Retinal pigment epithelial cell (primary cell): ENCODE measurements at regions not wholly inside any gene's neighbourhood (a gene's known extent, or its start where the extent isn't known, plus 50 kb on each side); places are given as distances from the start of the nearest gene placed in this dataset.
A peak's percentile ranks its signal among the peaks of the same experiment; 100 is the strongest.

Experiments used
- DNase-seq: peaks from one replicate; pipeline ENCODE4 v3.0.0-alpha.2; 2010; ENCODE audit warnings: low read depth
- H3K4me3 ChIP-seq: 2 replicates; pipeline ENCODE4 v1.5.1; 2011; ENCODE audit warnings: mild to moderate bottlenecking, low read length, control low read depth, moderate library complexity
- CTCF ChIP-seq: conservative IDR thresholded peaks from 2 replicates; pipeline ENCODE4 v1.5.1; 2011; ENCODE audit warnings: low read depth, low read length, control low read depth, inconsistent platforms

GRCh38 chrX:22795671-22796070, 204.1 kb upstream of the DDX53 start:
- TF ChIP-seq CTCF = no peak
- no peak overlapping the region for H3K4me3 ChIP-seq
- no peak for DNase-seq

GRCh38 chrX:22800360-22800759, 199.4 kb upstream of the DDX53 start:
- TF ChIP-seq CTCF = no peak
- H3K4me3 ChIP-seq = no peak overlapping the region
- DNase-seq = peak; percentile 68

GRCh38 chrX:22800806-22801205, 199.0 kb upstream of the DDX53 start:
- no peak for DNase-seq
- H3K4me3 ChIP-seq = no peak overlapping the region
- TF ChIP-seq CTCF = no peak

GRCh38 chrX:22803353-22803752, 196.4 kb upstream of the DDX53 start:
- DNase-seq = no peak
- no peak for TF ChIP-seq CTCF

GRCh38 chrX:22810876-22811275, 188.9 kb upstream of the DDX53 start:
- H3K4me3 ChIP-seq = no peak overlapping the region
- no peak for DNase-seq
- TF ChIP-seq CTCF = no peak

More at GRCh38 chrX:22803353-22803752, 196.4 kb upstream of the DDX53 start:
- H3K4me3 ChIP-seq = no peak overlapping the region

GRCh38 chrX:22818061-22818460, 181.7 kb upstream of the DDX53 start:
- no peak for TF ChIP-seq CTCF
- H3K4me3 ChIP-seq = no peak overlapping the region

GRCh38 chrX:22855693-22856092, 144.1 kb upstream of the DDX53 start:
- no peak overlapping the region for H3K4me3 ChIP-seq
- DNase-seq = no peak
- TF ChIP-seq CTCF = no peak

More at GRCh38 chrX:22818061-22818460, 181.7 kb upstream of the DDX53 start:
- peak; percentile 42 for DNase-seq
